ENCODE measurements at regions not wholly inside any gene's neighbourhood (a gene's known extent, or its start where the extent isn't known, plus 50 kb on each side); places are given as distances from the start of the nearest gene placed in this dataset.

DNA sequence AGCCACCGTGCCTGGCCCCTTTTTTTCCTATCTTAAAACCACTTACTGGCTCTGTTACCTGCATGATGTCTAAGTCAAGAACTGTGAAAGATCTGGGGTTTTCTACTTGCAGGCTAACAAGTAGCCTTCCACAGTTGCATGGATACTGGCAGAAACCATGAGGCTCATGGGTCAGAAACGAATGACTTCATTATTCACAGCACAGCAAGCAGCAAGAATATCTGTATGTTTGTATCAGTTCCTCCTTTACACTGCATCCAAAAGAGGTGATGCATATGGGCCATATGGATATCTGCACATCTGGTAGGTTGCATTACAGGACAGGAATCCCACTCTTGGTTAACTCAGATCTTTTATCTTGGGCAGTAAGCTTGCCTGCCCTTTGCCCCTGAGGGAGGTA lies 154.9 kb upstream of the NUDT6 start:
- TF ChIP-seq, protein P1, sequence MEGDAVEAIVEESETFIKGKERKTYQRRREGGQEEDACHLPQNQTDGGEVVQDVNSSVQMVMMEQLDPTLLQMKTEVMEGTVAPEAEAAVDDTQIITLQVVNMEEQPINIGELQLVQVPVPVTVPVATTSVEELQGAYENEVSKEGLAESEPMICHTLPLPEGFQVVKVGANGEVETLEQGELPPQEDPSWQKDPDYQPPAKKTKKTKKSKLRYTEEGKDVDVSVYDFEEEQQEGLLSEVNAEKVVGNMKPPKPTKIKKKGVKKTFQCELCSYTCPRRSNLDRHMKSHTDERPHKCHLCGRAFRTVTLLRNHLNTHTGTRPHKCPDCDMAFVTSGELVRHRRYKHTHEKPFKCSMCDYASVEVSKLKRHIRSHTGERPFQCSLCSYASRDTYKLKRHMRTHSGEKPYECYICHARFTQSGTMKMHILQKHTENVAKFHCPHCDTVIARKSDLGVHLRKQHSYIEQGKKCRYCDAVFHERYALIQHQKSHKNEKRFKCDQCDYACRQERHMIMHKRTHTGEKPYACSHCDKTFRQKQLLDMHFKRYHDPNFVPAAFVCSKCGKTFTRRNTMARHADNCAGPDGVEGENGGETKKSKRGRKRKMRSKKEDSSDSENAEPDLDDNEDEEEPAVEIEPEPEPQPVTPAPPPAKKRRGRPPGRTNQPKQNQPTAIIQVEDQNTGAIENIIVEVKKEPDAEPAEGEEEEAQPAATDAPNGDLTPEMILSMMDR (IDR thresholded peaks at IDR 0.05; ENCODE audit: low read depth, low read length, poor library complexity, severe bottlenecking): no peak
- no peak for TF ChIP-seq EZH2phosphoT487 (IDR thresholded peaks at IDR 0.05; ENCODE audit: borderline replicate concordance, low read length)
